Effector memory CD4-positive, alpha-beta T cell (primary cell): ENCODE measurements at regions not wholly inside any gene's neighbourhood (a gene's known extent, or its start where the extent isn't known, plus 50 kb on each side); places are given as distances from the start of the nearest gene placed in this dataset.

Experiments used
- DNase-seq, 3 donors: peaks; one replicate each; pipeline ENCODE4 v3.0.0-alpha.2; 2020
- H3K27ac ChIP-seq: 2 replicates; pipeline ENCODE4 v1.7.0; 2013; ENCODE audit warnings: mild to moderate bottlenecking, low read length, moderate library complexity; ENCODE audit not compliant: insufficient read depth, poor library complexity, severe bottlenecking
- H3K27me3 ChIP-seq: replicated peaks from 2 replicates; pipeline ENCODE4 v1.7.0; 2013; ENCODE audit warnings: mild to moderate bottlenecking, low read length; ENCODE audit not compliant: insufficient read depth, control insufficient read depth, poor library complexity, severe bottlenecking
- H3K36me3 ChIP-seq: 2 replicates; pipeline ENCODE4 v1.7.0; 2013; ENCODE audit warnings: mild to moderate bottlenecking, low read length, moderate library complexity; ENCODE audit not compliant: control insufficient read depth, insufficient read depth
- H3K4me1 ChIP-seq: 2 replicates; pipeline ENCODE4 v1.7.0; 2013; ENCODE audit warnings: low read length, mild to moderate bottlenecking; ENCODE audit not compliant: control insufficient read depth, insufficient read depth, poor library complexity, severe bottlenecking
- H3K4me3 ChIP-seq: 2 replicates; pipeline ENCODE4 v1.7.0; 2013; ENCODE audit warnings: low read length, low read depth, mild to moderate bottlenecking; ENCODE audit not compliant: insufficient read depth, poor library complexity, severe bottlenecking
- H3K9me3 ChIP-seq: 2 replicates; pipeline ENCODE4 v1.7.0; 2013; ENCODE audit warnings: mild to moderate bottlenecking, low read length, moderate library complexity; ENCODE audit not compliant: control insufficient read depth

- H3K27me3 ChIP-seq, result no peaks in the 10 kb centered on the region
- no peaks in the 10 kb centered on the region for H3K36me3 ChIP-seq
- H3K4me1 ChIP-seq, result no peaks in the 10 kb centered on the region
- H3K27ac ChIP-seq, result no peak overlapping the region
- H3K9me3 ChIP-seq, result no peaks in the 10 kb centered on the region
- DNase-seq, result no peak
- H3K4me3 ChIP-seq, result no peak overlapping the region
These were observed 379.0 kb upstream of the IL12A start for GRCh38 chr3:159609625-159610024.

GRCh38 chr3:159616234-159616825 lies 372.3 kb upstream of the IL12A start:
- H3K4me1 ChIP-seq, result no peaks in the 10 kb centered on the region
- H3K4me3 ChIP-seq, result no peak overlapping the region
- H3K27ac ChIP-seq, result no peak overlapping the region
- DNase-seq, result no peak
- no peaks in the 10 kb centered on the region for H3K27me3 ChIP-seq
- H3K36me3 ChIP-seq, result no peaks in the 10 kb centered on the region
- no peaks in the 10 kb centered on the region for H3K9me3 ChIP-seq

GRCh38 chr3:159619341-159619885 lies 369.2 kb upstream of the IL12A start:
- no peaks in the 10 kb centered on the region for H3K9me3 ChIP-seq
- no peak overlapping the region for H3K27ac ChIP-seq
- no peak for DNase-seq
- H3K4me3 ChIP-seq, result no peak overlapping the region
- no peaks in the 10 kb centered on the region for H3K36me3 ChIP-seq
- no peaks in the 10 kb centered on the region for H3K4me1 ChIP-seq
- H3K27me3 ChIP-seq, result no peaks in the 10 kb centered on the region

GRCh38 chr3:159620281-159620680 lies 368.4 kb upstream of the IL12A start:
- DNase-seq, result no peak
- Histone ChIP-seq H3K27ac (no peak overlapping the region), H3K9me3 (no peaks in the 10 kb centered on the region), H3K36me3 (no peaks in the 10 kb centered on the region), H3K4me3 (no peak overlapping the region), H3K4me1 (no peaks in the 10 kb centered on the region), H3K27me3 (no peaks in the 10 kb centered on the region)

- H3K4me3 ChIP-seq, result no peak overlapping the region
- no peak overlapping the region for H3K27ac ChIP-seq
- no peaks in the 10 kb centered on the region for H3K27me3 ChIP-seq
- no peaks in the 10 kb centered on the region for H3K4me1 ChIP-seq
- H3K9me3 ChIP-seq, result no peaks in the 10 kb centered on the region
- no peak for DNase-seq
- no peaks in the 10 kb centered on the region for H3K36me3 ChIP-seq
These were observed 367.8 kb upstream of the IL12A start for GRCh38 chr3:159620873-159621272.

- Histone ChIP-seq H3K4me1 (no peaks in the 10 kb centered on the region), H3K36me3 (no peaks in the 10 kb centered on the region), H3K27me3 (no peaks in the 10 kb centered on the region)
These were observed 364.0 kb upstream of the IL12A start for GRCh38 chr3:159624616-159625015.

GRCh38 chr3:159625594-159625993 lies 363.0 kb upstream of the IL12A start:
- Histone ChIP-seq H3K27ac (no peak overlapping the region), H3K9me3 (no peaks in the 10 kb centered on the region), H3K27me3 (no peaks in the 10 kb centered on the region), H3K36me3 (no peaks in the 10 kb centered on the region), H3K4me1 (no peaks in the 10 kb centered on the region), H3K4me3 (no peak overlapping the region)
- no peak for DNase-seq

More at GRCh38 chr3:159624616-159625015, 364.0 kb upstream of the IL12A start:
- DNase-seq, result no peak
- no peak overlapping the region for H3K27ac ChIP-seq
- no peaks in the 10 kb centered on the region for H3K9me3 ChIP-seq
- H3K4me3 ChIP-seq, result no peak overlapping the region

GRCh38 chr3:159626598-159626997 lies 362.0 kb upstream of the IL12A start:
- Histone ChIP-seq H3K27me3 (no peaks in the 10 kb centered on the region), H3K27ac (no peak overlapping the region), H3K9me3 (no peaks in the 10 kb centered on the region), H3K36me3 (no peaks in the 10 kb centered on the region), H3K4me1 (no peaks in the 10 kb centered on the region), H3K4me3 (no peak overlapping the region)
- DNase-seq, result no peak

GRCh38 chr3:159627229-159627628 lies 361.4 kb upstream of the IL12A start:
- no peaks in the 10 kb centered on the region for H3K9me3 ChIP-seq
- no peaks in the 10 kb centered on the region for H3K36me3 ChIP-seq

GRCh38 chr3:159627634-159628033 lies 361.0 kb upstream of the IL12A start:
- Histone ChIP-seq H3K4me1 (no peaks in the 10 kb centered on the region), H3K36me3 (no peaks in the 10 kb centered on the region), H3K27ac (no peak overlapping the region), H3K4me3 (no peak overlapping the region), H3K27me3 (no peaks in the 10 kb centered on the region), H3K9me3 (no peaks in the 10 kb centered on the region)
- no peak for DNase-seq

More at GRCh38 chr3:159627229-159627628, 361.4 kb upstream of the IL12A start:
- Histone ChIP-seq H3K4me1 (no peaks in the 10 kb centered on the region), H3K27me3 (no peaks in the 10 kb centered on the region), H3K27ac (no peak overlapping the region), H3K4me3 (no peak overlapping the region)
- DNase-seq, result no peak
